ENCODE measurements at regions not wholly inside any gene's neighbourhood (a gene's known extent, or its start where the extent isn't known, plus 50 kb on each side); places are given as distances from the start of the nearest gene placed in this dataset.

GRCh38 chr6:135118134-135118730, 62.9 kb upstream of the MYB start:
- H3K27me3 ChIP-seq, result no peaks in the 10 kb centered on the region
- no peak overlapping the region for H3K27ac ChIP-seq
- DNase-seq, result no peak
- TF ChIP-seq POLR2A (IDR thresholded peaks at IDR 0.05) (no peak), CTCF (IDR thresholded peaks at IDR 0.05) (no peak)
- H3K4me1 ChIP-seq, result no peaks in the 10 kb centered on the region
- H3K9me3 ChIP-seq, result no peaks in the 10 kb centered on the region
- H3K36me3 ChIP-seq, result no peaks in the 10 kb centered on the region
- H3K4me3 ChIP-seq, result no peak overlapping the region

GRCh38 chr6:135117413-135117968, 62.9 kb upstream of the HBS1L start:
- Histone ChIP-seq H3K27me3 (no peaks in the 10 kb centered on the region), H3K27ac (no peak overlapping the region), H3K4me3 (no peak overlapping the region), H3K4me1 (no peaks in the 10 kb centered on the region), H3K36me3 (no peaks in the 10 kb centered on the region), H3K9me3 (no peaks in the 10 kb centered on the region)
- TF ChIP-seq CTCF (IDR thresholded peaks at IDR 0.05) (no peak), POLR2A (IDR thresholded peaks at IDR 0.05) (no peak)
- no peak for DNase-seq

GRCh38 chr6:135116571-135116970, 61.9 kb upstream of the HBS1L start:
- Histone ChIP-seq H3K4me3 (no peak overlapping the region), H3K36me3 (no peaks in the 10 kb centered on the region), H3K4me1 (no peaks in the 10 kb centered on the region), H3K27ac (no peak overlapping the region), H3K9me3 (no peaks in the 10 kb centered on the region), H3K27me3 (no peaks in the 10 kb centered on the region)
- no peak for DNase-seq
- no peak for TF ChIP-seq POLR2A (IDR thresholded peaks at IDR 0.05)
- no peak for TF ChIP-seq CTCF (IDR thresholded peaks at IDR 0.05)

- TF ChIP-seq POLR2A (IDR thresholded peaks at IDR 0.05), result no peak
- H3K4me1 ChIP-seq, result no peaks in the 10 kb centered on the region
- no peak for DNase-seq
Observed at GRCh38 chr6:135115834-135116233, 61.2 kb upstream of the HBS1L start.

GRCh38 chr6:135115411-135115810, 60.8 kb upstream of the HBS1L start:
- H3K4me1 ChIP-seq, result no peaks in the 10 kb centered on the region
- H3K9me3 ChIP-seq, result no peaks in the 10 kb centered on the region
- H3K27me3 ChIP-seq, result no peaks in the 10 kb centered on the region
- no peak overlapping the region for H3K4me3 ChIP-seq
- no peak for DNase-seq
- no peaks in the 10 kb centered on the region for H3K36me3 ChIP-seq
- no peak for TF ChIP-seq CTCF (IDR thresholded peaks at IDR 0.05)
- TF ChIP-seq POLR2A (IDR thresholded peaks at IDR 0.05), result no peak
- no peak overlapping the region for H3K27ac ChIP-seq

More at GRCh38 chr6:135115834-135116233, 61.2 kb upstream of the HBS1L start:
- Histone ChIP-seq H3K27me3 (no peaks in the 10 kb centered on the region), H3K27ac (no peak overlapping the region), H3K4me3 (no peak overlapping the region), H3K36me3 (no peaks in the 10 kb centered on the region), H3K9me3 (no peaks in the 10 kb centered on the region)

- DNase-seq, result no peak
- H3K27me3 ChIP-seq, result no peaks in the 10 kb centered on the region
- no peaks in the 10 kb centered on the region for H3K4me1 ChIP-seq
- H3K36me3 ChIP-seq, result no peaks in the 10 kb centered on the region
- no peaks in the 10 kb centered on the region for H3K9me3 ChIP-seq
- no peak overlapping the region for H3K27ac ChIP-seq
- no peak for TF ChIP-seq POLR2A (IDR thresholded peaks at IDR 0.05)
- no peak for TF ChIP-seq CTCF (IDR thresholded peaks at IDR 0.05)
- H3K4me3 ChIP-seq, result no peak overlapping the region
Observed at GRCh38 chr6:135114355-135115145, 59.9 kb upstream of the HBS1L start.

Data from Peyer's patch (tissue), 4 donors.